Brain microvascular endothelial cell (primary cell): ENCODE measurements at regions not wholly inside any gene's neighbourhood (a gene's known extent, or its start where the extent isn't known, plus 50 kb on each side); places are given as distances from the start of the nearest gene placed in this dataset.

Experiments
- DNase-seq: peaks from one replicate; pipeline ENCODE4 v3.0.0-alpha.2; 2020
- H3K27ac ChIP-seq: fragments of 250-450 bp; sonication (Bioruptor Pico); 2 replicates; pipeline ENCODE4 v1.5.1; 2020; ENCODE audit warnings: mild to moderate bottlenecking, moderate library complexity
- H3K27me3 ChIP-seq: fragments of 250-450 bp; sonication (Bioruptor Pico); replicated peaks from 2 replicates; pipeline ENCODE4 v1.5.1; 2020; ENCODE audit warnings: mild to moderate bottlenecking
- H3K36me3 ChIP-seq: fragments of 250-450 bp; sonication (Bioruptor Pico); replicated peaks from 2 replicates; pipeline ENCODE4 v1.5.1; 2020; ENCODE audit warnings: mild to moderate bottlenecking
- H3K4me3 ChIP-seq: 2 replicates; pipeline ENCODE4 v1.5.1; 2011; ENCODE audit warnings: low read depth, mild to moderate bottlenecking, control low read depth, low read length, moderate library complexity
- CTCF ChIP-seq: IDR thresholded peaks from 2 replicates; pipeline ENCODE4 v1.5.1; 2011; ENCODE audit warnings: low read depth, mild to moderate bottlenecking, moderate library complexity, low read length, control low read depth, inconsistent platforms; ENCODE audit errors: missing control alignments
- in situ Hi-C: cut with HindIII; loops from 2 replicates; pipeline ENCODE4 v1.10.0; 2017; ENCODE audit warnings: low sequenced_read_pairs, low pct_ligation_motif_present

GRCh38 chr18:29234751-29235150, 1057.8 kb upstream of the CDH2 start:
- DNase-seq = no peak
- in situ Hi-C loops = no loop called here
- no peak overlapping the region for H3K4me3 ChIP-seq

GRCh38 chr18:29226213-29226612, 1049.3 kb upstream of the CDH2 start:
- Histone ChIP-seq H3K27me3 (no peaks in the 10 kb centered on the region), H3K36me3 (no peaks in the 10 kb centered on the region), H3K27ac (no peak overlapping the region), H3K4me3 (no peak overlapping the region)
- TF ChIP-seq CTCF = no peak
- in situ Hi-C loops = no loop called here
- DNase-seq = no peak

More at GRCh38 chr18:29234751-29235150, 1057.8 kb upstream of the CDH2 start:
- H3K27ac ChIP-seq = no peak overlapping the region
- no peaks in the 10 kb centered on the region for H3K27me3 ChIP-seq
- H3K36me3 ChIP-seq = no peaks in the 10 kb centered on the region
- TF ChIP-seq CTCF = no peak

- H3K27ac ChIP-seq = no peak overlapping the region
- H3K27me3 ChIP-seq = no peaks in the 10 kb centered on the region
- in situ Hi-C loops = no loop called here
- H3K36me3 ChIP-seq = no peaks in the 10 kb centered on the region
- no peak for TF ChIP-seq CTCF
- DNase-seq = no peak
- no peak overlapping the region for H3K4me3 ChIP-seq
Observed at GRCh38 chr18:29225351-29225750, 1048.4 kb upstream of the CDH2 start.

- Histone ChIP-seq H3K36me3 (no peaks in the 10 kb centered on the region), H3K4me3 (no peak overlapping the region), H3K27me3 (no peaks in the 10 kb centered on the region), H3K27ac (no peak overlapping the region)
- TF ChIP-seq CTCF = no peak
- DNase-seq = no peak
- in situ Hi-C loops = no loop called here
Observed at GRCh38 chr18:29218091-29218490, 1041.2 kb upstream of the CDH2 start.

- no peak overlapping the region for H3K27ac ChIP-seq
- TF ChIP-seq CTCF = no peak
- in situ Hi-C loops = no loop called here
Observed at GRCh38 chr18:29217124-29217915, 1040.4 kb upstream of the CDH2 start.

GRCh38 chr18:29198834-29199233, 1021.9 kb upstream of the CDH2 start:
- no peak for DNase-seq
- H3K27ac ChIP-seq = no peak overlapping the region
- H3K4me3 ChIP-seq = no peak overlapping the region
- H3K27me3 ChIP-seq = no peaks in the 10 kb centered on the region
- H3K36me3 ChIP-seq = no peaks in the 10 kb centered on the region
- in situ Hi-C loops = no loop called here
- no peak for TF ChIP-seq CTCF

More at GRCh38 chr18:29217124-29217915, 1040.4 kb upstream of the CDH2 start:
- H3K4me3 ChIP-seq = no peak overlapping the region
- H3K27me3 ChIP-seq = no peaks in the 10 kb centered on the region
- no peak for DNase-seq
- no peaks in the 10 kb centered on the region for H3K36me3 ChIP-seq
